Activated CD8-positive, alpha-beta memory T cell treated with anti-CD3 and anti-CD28 coated beads for 36 hours (primary cell): ENCODE measurements at regions not wholly inside any gene's neighbourhood (a gene's known extent, or its start where the extent isn't known, plus 50 kb on each side); places are given as distances from the start of the nearest gene placed in this dataset.

Experiments
- CTCF ChIA-PET: fragments of 350-600 bp; sonication (Branson Sonifier 250); formaldehyde crosslinking; loops from one replicate; lab custom pipeline; 2021; ENCODE audit warnings: antibody characterized with exemption; lab: Charles Lee
- POLR2A ChIA-PET: fragments of 350-600 bp; sonication (Branson Sonifier 250); formaldehyde crosslinking; loops from one replicate; lab custom pipeline; 2021; ENCODE audit warnings: antibody characterized with exemption; lab: Charles Lee

DNA sequence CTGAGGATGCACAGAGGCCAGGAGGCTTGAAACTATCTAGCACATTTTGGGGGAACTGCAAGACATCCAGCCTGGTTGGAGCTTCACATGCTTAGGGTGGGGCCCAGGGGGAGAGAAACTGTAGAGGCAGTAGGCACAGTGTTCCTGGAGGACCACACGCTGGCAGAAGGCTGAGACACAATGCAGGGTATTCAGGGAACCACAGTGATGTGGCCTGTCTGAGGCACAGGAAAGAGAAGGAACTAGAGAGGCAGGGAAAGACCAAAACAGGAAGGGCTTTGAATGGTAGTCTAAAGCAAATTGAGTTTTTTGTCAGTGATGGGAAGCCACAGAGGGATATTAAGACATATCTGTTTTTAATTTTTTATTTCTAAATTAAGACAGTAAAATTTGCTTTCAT is 100.2 kb upstream of the PRICKLE1 start:
- CTCF ChIA-PET, result no interaction called here
- POLR2A ChIA-PET, result no interaction called here

DNA sequence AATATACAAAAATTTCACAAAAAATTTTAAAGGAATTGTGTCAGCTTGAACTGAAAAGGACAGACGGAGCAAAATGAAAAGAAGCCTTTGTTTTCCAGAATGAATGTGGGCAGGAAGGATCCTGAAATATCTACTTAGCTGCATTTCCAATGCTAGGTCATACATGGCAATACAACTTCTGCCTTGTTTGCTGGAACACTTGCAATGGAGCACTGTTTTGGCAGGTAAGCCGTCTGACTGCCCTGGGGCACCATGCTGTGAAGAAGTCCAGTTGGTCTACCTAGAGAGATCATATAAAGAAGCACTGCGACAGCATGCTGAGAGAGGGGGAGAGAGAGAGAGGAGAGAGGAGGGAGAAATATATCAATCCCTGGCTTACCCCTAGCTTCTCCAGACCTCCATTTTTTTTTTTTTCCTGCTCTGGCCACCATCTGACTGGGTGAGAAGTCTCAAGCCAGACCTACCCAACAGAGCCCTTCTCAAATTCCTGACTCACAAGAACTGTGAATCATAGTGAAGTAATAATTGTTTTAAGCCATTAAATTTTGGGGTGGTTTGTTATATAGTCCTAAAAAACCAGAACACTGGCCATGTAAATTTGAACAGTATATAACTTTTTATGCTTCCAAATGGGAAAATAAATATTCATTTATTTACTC is 97.1 kb upstream of the PRICKLE1 start:
- CTCF ChIA-PET, result no interaction called here
- POLR2A ChIA-PET, result no interaction called here

DNA sequence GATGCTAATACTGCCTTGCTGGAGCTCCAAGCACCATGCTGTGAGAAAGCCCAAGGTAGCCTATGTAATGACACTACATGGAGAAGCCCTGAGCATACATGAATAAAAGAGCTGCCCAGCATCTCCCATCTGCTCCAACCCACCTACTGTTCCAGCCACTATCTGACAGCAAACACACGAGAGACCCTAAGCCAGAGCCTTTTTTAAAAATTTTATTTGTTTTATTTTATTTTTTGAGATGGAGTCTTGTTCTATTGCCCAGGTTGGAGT is 95.2 kb upstream of the PRICKLE1 start:
- POLR2A ChIA-PET, result no interaction called here
- CTCF ChIA-PET, result no interaction called here

DNA sequence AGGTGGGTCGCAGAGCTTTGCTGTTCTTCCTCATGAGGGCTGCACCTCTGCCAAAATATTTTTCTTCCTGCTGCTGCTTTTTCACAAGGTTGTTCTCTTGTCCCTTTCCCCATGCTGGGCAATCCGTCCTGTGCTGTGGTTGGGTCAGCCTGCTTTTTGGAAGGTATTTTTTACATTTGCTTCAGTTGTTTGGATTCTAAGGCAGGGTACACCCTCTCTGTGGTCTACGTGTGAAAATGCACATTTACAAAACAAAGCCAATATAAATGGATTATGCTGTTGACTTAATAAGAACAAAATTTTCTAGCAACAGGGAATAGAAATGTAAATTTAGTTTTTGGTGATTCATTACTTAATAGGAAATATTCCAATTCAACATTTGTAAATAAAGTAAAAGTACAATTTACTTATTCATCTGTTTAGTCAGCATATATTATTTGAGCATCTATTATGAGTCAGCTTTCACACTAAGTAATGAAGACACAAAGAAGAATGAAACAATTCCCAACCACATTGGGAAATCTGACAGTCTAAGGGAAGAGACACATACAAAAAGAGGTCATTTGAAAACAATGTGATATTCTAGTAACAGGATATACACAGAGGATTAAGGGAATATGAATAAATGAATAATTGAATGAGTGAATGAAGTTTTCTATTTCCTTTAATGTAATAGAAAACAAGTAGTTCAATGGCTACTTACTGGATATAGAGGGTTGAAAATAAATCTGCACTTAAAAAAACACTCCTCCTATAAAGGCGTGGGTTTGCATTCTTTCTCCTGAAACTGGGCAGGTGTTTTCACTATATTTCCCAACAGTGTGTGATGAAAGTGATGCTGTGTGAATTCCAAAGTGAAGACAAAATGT is 94.6 kb upstream of the PRICKLE1 start:
- POLR2A ChIA-PET, result no interaction called here

DNA sequence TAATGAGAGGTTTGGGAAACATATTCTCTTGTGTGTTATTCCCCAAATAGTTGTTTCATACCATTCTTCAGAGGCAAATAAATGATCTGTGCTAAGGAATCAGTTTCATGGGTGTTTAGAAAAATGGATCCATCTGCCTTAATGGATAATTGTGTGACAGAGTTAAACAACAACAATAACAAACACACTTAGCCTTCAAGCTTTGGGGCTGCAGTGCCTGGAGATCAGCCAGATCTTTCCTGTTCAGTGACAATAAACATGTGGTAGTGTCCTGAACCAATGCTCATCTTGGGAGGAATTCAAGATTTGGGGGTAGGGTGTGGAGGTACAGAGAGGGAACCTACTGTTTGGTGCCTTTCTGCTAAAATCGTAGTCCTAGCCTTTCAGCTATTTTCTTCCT is 93.7 kb upstream of the PRICKLE1 start:
- POLR2A ChIA-PET, result no interaction called here

More for the DNA sequence above, 94.6 kb upstream of the PRICKLE1 start:
- CTCF ChIA-PET, result no interaction called here

DNA sequence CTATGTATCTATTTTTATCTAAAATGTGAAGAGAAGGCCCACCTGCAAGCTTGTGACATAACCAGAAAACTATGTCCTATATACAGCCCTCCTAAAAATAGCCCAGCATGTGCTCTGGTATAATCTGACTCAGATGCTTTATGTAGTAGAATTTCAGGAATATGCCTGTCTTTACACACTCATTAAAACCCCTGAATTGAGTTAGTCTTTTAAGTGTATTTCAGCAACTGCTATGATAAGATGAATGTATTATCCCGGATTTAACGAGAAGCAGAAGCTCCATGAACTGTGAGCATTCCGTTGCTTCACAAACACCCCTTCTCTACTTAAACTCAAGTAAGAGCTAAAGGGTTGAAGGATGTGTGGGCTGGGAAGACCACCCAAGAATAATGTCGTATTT is 89.9 kb upstream of the PRICKLE1 start:
- POLR2A ChIA-PET, result no interaction called here
- CTCF ChIA-PET, result no interaction called here

More for the DNA sequence above, 93.7 kb upstream of the PRICKLE1 start:
- CTCF ChIA-PET, result no interaction called here

DNA sequence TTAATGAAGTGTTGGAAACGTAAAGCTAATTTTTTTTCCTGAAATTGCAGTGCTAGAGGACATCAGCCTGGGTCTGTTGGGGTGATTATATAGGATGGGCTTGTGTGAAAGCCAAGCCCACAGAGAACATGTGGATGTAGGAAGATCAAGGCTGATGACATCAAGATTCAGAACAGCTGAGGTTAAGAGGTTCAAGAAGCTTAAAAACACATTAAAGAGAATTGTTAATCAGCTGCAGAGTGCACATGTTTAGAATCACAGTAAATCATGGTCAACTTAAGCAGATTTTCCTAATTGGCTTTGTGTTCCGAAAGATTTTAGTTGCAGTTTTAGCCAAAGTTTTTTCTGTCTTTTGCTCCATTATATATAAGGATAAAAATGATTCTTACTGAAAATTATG is 87.9 kb upstream of the PRICKLE1 start:
- CTCF ChIA-PET, result no interaction called here

DNA sequence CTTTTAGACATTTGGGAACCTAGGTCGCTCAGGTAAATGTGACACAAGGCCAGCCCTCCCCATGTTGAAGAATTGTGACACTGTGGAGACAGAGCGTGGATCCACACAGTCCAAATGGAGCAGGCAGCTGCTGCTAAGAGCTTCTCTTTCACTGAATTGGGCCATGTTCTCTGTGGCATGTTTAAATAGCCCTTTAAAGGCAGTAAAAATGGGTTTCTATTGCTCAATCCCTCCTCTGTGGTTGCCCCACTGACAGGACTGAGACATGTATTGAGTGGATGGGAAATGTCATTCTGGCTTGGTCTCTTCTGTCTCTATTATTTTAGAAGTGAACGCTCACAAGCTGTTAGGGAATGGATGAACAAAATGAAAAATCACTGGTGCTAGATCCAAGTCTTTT is 84.0 kb upstream of the PRICKLE1 start:
- ChIA-PET CTCF (no interaction called here), POLR2A (no interaction called here)

More for the DNA sequence above, 87.9 kb upstream of the PRICKLE1 start:
- POLR2A ChIA-PET, result no interaction called here

DNA sequence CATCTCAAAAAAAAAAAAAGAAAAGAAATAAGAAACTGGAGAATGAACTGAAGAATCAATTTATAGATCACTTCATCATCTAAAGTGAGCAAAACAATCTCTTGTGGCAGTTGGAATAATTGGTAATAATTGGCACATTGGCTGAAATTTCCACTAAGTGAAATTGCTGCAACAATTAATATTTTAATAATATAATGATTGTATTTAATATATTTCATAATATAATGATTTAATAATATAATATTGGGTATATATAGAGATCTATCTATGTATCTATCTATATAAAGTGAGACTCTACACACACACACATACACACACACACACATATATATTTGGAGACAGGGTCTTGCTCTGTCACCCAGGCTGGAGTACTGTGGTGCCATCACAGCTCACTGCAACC is 81.2 kb upstream of the PRICKLE1 start:
- CTCF ChIA-PET, result no interaction called here
- POLR2A ChIA-PET, result no interaction called here

DNA sequence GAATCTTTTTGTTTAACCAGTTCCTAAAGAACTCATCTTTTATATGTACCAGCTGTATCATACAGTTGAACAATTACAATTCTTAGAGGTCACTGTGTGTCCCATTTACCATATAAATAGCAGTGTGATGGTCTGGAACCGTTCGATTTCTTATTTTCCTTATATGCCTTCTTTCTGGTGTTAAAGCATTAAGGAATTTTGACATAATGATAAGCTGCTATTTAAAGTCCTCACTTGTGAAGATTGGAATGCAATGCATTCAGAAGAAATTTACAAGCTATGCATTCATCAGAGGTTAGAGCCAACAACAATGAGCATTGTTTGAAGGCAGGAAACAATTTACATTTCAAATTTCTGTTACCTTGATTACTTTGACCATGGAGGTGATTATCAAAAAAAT is 80.0 kb upstream of the PRICKLE1 start:
- ChIA-PET CTCF (no interaction called here), POLR2A (no interaction called here)

DNA sequence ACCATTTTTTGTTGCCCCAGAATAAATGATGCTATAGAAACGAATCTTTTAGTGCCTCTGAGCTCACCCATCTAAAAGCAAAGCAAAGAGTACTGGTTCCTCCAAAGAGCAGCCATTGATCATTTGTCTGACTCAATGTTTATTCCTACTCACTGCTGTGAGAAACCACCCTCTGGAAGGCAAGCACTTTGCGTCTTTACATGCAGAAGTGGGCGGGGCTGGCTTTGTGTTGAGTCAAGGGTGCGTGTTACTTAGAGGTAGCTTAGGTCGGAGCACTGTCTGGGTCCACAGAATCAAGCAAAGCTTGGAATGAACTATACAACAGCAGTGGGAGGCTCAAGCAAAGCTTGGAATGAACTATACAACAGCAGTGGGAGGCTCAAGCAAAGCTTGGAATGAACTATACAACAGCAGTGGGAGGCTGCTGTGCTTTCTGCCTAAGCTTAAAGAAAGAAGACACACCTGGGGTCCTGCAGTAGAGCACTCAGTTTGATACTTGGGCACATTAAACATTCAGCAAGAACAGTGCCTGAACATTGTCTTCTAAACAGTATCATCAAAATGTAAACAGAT is 77.2 kb upstream of the PRICKLE1 start:
- POLR2A ChIA-PET, result interaction anchor here (0.7 kb wide), 1 partner anchor 655 kb away, joined by 3 read pairs; no protein-coding TSS in a partner anchor
- CTCF ChIA-PET, result no interaction called here

DNA sequence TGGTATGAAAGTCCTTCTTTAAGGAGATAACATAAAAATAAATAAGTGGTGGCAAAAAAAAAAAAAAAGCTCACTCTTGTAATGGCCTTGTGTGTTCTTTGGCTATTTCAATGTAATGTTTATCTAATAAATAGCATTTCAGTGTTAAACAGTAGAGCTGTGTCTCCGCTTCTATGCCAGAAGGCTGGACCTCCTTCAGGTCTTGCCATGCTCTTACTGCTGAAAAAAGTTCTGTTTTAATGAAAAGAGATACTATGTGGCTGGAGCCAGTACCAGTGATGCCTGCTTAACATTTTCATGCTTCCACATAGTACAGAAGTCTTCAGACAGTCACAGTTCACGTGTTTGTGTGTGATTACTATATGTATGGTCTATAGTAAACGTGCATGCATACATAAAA is 74.1 kb upstream of the PRICKLE1 start:
- CTCF ChIA-PET, result no interaction called here
- POLR2A ChIA-PET, result no interaction called here

DNA sequence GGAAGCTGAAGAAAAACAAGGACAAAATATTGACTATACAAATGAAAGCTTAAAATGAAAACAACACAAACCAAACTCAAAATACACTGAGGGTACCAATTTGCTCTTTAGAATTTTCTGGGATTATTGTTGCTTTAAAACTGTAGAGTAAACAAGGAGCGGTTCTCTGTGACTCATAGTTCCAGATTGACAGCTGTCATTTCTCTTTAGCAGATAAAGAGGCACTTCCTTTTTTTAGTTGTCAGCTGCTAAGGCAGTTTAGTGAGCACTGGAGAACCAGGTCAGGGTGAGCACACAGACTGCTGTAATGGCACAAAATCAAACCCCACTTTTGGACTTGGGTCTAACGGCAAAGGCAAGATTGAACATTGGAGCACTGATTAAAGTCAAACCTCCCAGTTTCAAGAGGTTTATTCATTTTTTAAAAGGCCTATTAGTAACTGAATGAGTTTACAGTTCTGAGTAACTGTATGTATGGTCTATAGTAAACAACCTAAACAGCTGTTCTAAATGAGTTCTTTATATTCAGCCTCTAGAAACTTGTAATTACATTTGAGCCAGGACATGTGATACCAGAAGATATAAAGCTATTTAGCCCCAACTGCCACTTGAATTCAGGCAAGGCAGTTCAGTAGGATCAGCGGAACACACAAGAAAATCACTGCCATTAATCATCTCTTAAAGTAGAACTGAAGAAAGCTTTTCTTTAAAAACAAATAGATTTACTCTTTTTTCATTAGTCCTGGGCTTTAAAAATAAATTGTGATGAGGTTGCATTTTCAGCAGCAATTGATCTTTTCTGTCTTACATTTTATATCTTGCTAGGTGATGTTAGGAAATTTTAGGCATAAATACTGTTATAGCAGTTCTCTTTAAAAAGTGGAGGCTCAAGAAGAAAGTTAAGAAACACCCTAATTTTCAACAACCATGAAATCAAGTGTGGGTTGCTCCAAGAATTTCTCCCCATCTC is 71.7 kb upstream of the PRICKLE1 start:
- ChIA-PET CTCF (no interaction called here), POLR2A (no interaction called here)

DNA sequence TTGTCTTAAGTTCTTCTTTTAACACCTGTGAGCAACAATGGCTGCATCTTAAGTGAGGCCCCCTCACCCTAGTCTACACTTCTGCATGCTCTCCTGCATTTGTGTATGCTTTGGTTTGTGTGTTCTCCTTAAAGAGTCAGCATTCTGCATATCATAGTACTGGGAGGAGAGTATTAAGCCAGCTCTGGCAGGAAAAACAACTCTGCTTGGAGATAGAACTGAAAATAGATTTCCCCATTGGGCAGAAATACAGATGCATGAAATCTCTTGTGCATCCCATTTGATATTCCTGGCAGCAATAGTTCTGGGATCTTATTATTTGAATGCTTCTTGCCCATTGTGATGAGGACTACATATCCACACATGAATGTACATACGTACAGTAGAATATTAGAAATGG is 70.6 kb upstream of the PRICKLE1 start:
- ChIA-PET CTCF (no interaction called here), POLR2A (no interaction called here)

DNA sequence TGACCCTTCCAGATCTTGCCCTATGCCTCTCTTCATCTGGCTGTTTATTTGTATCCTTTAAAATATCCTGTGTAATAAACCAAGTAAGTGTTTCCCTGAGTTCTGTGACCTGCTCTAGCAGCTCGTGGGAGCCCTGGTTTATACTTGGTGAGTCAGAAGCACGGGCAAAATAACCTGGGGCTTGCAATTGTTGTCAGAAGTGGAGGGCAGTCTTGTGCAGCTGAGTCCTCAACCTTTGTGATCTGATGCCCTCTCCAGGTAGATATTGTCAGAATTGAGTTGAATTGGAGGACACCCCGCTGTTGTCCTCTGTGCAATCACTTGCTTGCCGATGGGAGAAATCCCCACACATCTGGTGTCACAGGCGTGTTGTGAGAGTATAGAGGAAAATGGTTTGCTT is 62.5 kb upstream of the PRICKLE1 start:
- POLR2A ChIA-PET, result no interaction called here
- CTCF ChIA-PET, result no interaction called here

DNA sequence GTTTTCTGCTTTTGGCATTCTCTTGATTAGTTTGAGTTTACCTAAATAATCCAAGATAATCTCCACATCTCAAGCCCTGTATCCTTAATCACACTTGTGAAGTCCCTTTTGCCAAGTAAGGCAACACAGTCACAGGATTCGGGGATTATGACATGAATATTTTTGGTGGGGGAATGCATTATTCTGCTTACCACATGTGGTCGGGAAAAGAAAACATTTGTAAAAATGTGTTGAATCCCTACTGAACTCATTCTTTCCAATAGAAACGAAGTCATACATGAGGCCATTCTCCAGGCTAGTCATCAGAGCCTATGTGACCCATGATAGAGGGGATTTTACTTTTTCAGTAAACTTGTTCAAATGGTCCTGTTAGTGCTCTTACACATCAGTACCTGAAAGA is 58.5 kb upstream of the PRICKLE1 start:
- CTCF ChIA-PET, result no interaction called here
- POLR2A ChIA-PET, result no interaction called here

DNA sequence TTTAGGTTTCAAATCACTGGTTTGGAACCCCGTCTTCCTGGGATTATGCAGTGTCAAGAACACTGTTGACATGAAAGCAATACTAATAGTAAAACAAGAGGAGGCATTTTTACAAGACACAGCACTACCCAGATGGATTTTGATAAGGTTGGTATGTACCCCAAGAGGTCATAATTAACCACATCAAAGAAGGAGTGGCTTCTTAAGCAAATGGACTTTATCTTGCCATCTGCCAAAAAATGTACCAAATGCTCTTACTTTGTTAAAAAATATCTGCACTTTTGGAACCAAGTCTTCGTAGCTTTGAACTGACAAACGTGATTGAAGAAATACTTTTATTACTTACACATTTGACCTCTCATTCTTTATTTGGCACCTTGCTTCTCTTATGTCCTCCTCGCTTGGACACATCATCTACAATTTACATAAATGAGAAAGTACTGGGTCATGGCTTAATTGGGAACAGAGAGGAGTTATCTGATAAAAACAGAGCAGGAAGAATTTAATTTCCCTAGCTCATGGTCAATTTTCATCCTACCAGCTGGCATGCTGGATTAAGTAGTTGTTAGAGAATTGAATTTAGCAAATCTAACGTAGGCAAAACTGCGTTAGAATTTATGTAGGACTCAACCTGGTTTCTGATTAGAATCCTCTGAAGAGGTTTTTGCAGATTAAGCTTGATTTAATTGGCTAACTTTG is 54.5 kb upstream of the PRICKLE1 start:
- CTCF ChIA-PET, result no interaction called here
- POLR2A ChIA-PET, result interaction anchor here (0.5 kb wide), 1 partner anchor 53 kb away, joined by 3 read pairs; no protein-coding TSS in a partner anchor

DNA sequence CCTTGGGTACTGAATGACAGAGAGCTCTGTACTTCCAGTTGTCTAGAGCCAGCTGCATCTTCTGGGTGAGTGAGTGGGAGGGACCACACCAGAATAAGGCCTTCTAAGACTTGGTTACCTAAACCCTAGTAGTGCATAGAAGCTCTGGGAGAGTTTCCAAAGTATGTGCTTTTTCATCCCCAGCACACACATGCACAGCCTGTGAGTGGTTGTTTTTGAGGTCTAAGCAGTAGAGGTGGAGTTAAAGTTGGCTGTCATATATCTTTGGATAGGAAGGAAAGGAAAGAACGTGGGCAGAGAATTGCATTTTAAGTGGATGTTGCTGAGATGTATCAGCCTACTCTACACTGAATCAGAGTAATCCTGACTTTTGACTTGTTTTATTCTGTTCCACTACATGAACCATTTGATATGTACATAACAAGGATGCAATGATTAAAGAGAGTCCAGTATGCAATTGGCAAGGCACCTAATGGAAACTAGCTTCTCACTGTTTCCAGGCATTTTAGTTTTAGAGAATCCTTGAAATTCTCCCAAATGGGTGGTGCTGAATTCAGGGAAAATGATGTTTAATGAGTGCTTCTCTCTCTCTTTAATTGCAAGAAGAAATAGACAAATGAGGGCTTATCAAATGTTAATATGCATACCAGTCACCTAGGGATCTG is 51.8 kb upstream of the PRICKLE1 start:
- ChIA-PET POLR2A (no interaction called here), CTCF (no interaction called here)

DNA sequence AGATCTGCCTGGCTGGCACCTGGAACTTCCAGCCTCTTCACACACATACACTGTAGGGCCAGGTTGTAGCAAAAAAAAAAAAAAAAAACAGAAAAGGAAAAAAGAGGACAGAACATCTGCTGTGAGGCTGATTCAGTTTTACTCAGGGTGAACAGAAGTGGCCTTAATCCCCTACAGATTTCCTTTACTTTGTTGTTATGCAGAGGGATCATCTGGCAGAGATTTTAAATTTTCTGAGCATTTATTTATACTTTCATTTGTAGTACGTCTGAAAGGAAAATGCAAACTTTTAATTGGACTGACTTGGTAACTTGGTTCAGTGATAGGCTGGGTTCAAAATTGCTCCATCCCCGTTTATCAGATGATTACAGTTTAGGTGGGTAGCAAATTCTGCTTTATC is 50.8 kb upstream of the PRICKLE1 start:
- ChIA-PET CTCF (no interaction called here), POLR2A (no interaction called here)
